Epithelial cell of esophagus (primary cell): ENCODE measurements at regions not wholly inside any gene's neighbourhood (a gene's known extent, or its start where the extent isn't known, plus 50 kb on each side); places are given as distances from the start of the nearest gene placed in this dataset.

Source experiments
- DNase-seq: peaks from one replicate; pipeline ENCODE4 v3.0.0; 2010; ENCODE audit warnings: low read depth
- H3K4me3 ChIP-seq: 2 replicates; pipeline ENCODE4 v1.5.1; 2011; ENCODE audit warnings: mild to moderate bottlenecking, low read length, control low read depth
- TF ChIP-seq, protein P1 (sequence below): IDR thresholded peaks from 2 replicates; pipeline ENCODE4 v1.5.1; 2011; ENCODE audit warnings: low read depth, mild to moderate bottlenecking, low read length, control low read depth, inconsistent platforms; ENCODE audit not compliant: insufficient read depth; ENCODE audit errors: missing control alignments

DNA sequence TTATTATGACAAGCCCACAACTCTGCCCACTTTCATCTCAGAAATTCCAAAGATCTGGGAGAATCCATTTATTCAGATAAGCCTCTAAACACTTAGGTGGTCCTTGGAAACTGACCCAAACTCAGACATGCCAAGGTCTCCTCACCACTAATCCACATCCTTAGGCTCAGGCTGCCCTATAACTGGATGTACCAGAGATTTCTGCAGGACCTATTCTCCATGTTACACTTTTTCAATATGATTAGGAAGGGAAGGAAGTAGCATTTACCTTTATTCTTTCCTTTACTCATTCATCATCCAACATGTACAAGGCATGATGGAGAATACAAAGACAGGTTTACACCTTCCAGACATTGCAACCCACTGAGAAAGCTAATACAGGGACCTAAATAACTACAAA is 145.9 kb upstream of the BMP4 start:
- TF ChIP-seq, protein P1, sequence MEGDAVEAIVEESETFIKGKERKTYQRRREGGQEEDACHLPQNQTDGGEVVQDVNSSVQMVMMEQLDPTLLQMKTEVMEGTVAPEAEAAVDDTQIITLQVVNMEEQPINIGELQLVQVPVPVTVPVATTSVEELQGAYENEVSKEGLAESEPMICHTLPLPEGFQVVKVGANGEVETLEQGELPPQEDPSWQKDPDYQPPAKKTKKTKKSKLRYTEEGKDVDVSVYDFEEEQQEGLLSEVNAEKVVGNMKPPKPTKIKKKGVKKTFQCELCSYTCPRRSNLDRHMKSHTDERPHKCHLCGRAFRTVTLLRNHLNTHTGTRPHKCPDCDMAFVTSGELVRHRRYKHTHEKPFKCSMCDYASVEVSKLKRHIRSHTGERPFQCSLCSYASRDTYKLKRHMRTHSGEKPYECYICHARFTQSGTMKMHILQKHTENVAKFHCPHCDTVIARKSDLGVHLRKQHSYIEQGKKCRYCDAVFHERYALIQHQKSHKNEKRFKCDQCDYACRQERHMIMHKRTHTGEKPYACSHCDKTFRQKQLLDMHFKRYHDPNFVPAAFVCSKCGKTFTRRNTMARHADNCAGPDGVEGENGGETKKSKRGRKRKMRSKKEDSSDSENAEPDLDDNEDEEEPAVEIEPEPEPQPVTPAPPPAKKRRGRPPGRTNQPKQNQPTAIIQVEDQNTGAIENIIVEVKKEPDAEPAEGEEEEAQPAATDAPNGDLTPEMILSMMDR: no peak
- H3K4me3 ChIP-seq: no peak overlapping the region
- no peak for DNase-seq

DNA sequence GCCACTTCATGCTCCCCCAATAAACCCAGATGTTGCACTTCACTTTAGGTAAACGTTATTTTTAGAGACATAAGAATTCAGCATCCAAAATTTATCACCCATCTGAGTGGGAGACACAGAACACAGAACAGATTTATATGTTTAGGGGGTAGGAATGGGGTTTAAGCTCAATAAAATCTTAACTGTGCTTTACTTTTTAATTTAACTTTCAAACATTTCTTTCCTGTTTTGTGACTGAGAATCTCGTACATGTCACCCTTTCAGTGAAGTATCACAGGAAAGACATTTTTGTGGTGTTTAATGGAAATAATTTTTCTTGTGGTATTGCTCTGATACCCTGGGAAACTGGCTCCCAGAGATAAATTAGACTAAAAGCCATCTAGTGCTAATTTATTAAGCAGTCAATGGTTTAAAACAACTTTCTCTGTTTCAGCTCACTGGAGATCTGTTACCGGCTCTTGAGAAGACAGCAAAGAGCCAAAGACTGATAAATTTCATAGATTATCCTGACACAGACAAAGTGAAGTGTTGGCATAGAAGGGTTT is 148.0 kb upstream of the BMP4 start:
- DNase-seq: no peak
- no peak overlapping the region for H3K4me3 ChIP-seq
- TF ChIP-seq, protein P1: no peak

DNA sequence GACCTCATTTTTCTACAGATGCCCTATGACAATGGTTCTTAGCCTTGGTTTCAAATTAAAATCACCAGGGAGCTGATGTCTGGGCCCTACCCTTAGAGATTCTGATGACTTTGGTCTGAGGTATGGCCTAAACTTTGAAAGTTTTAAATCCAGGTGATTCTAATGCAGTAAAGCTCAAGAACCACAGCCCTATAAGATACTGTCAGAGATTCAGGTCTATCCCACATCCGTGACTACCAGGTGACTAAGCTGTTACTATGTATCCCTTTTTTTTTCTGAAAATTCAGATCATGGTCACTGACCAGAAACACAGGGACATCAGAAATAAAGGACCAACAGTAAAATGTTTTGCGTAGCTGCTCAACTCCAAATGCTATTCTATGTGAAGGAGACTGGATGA is 148.8 kb upstream of the BMP4 start:
- peak; percentile 65 for DNase-seq
- no peak overlapping the region for H3K4me3 ChIP-seq
- TF ChIP-seq, protein P1: no peak

DNA sequence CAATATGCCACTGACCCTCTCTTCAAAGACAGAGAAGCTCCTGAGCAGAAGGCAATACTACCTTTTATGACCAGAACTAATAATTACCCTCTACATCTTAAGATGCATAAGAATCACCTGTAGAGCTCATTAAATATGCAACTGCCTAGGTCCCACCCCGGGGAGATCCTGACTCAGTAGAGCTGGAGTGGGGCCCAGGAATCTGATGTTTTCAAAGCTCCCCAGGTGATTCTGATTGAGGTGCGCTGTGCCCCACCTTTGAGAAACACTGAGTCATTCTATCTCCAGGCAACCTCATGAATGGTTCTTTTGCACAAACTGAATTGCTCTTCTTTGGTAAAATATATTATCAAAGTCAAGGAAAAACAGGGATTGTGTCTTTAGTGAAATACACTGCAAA is 149.3 kb upstream of the BMP4 start:
- no peak overlapping the region for H3K4me3 ChIP-seq
- TF ChIP-seq, protein P1: no peak
- peak; percentile 97 for DNase-seq

DNA sequence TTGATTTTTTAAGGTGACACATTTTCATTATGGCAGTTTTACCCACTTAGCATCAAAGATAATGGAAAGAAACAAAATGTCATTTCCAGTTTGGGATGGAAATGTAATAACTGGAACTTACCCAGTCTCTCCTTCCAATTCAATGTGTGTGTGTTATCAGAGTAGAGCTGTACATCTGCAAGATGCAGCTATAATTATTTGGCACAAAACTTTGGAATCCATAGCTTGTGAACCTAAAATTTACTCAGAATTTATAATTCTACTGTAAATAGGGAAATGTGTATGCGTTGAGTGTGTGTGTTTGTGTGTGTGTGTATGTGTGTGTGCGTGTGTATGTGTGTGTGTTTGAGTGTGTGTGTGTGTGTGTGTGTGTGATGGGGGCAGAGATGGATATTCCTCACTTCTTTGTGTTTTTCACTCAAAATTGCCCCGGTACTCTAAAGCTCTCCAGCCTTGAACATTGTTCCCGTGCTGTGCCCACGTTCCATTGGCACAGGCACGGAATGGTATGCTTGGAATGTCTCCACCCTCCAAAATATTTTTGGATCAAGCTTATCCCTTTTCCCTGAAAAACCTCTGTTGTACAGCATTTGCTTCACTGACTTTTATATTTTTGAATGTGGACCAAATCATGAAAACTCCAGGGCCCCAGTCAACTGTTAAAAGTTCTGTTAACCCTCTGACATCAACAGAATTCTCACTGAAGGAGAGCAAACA is 150.2 kb upstream of the BMP4 start:
- no peak for DNase-seq
- H3K4me3 ChIP-seq: no peak overlapping the region
- TF ChIP-seq, protein P1: no peak

DNA sequence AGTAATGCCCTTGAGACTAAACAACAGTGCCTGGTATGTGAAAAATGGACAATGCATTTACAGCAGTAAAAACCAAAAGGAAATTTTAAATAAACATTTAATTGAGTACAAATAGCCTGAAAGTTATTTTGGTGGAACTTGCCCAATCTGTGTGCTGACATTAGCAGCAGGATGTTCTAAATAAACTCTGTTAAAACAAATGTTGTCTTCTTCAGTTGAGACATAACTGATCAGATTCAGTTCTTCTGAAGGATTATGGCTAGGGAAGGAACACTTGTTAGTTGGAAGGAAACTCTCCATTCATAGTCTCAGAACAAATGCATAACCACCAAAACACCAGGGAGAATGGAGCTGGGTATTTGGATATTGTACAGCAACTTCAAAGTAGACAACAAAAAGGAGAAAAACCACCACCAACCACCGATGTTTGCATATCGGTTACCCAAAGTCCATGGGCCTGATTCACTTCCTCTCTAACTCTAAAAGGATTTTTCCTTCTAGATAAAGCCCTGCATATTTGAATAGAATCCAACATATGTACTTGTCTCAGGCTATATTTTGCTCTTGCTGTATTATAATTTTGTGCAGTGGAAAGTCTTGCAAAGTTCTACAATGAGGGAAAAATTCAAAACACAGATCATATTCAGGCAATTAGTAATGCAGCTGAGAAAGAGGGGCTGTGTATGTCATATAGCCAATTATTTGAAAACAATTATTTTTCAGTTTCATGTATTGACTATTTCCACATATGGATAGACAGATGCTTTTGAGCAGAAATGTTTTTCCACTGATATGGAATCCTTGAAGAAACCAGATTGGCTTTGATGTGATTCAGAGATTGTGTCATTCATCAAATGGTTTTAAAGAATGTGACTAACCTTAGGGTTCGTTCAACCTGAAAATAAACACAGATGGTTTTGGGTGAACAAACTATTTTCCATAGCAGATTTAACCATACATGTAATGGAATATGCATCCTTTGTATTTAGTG is 152.2 kb upstream of the BMP4 start:
- H3K4me3 ChIP-seq: no peak overlapping the region
- TF ChIP-seq, protein P1: no peak
- DNase-seq: peak; percentile 69
